Astrocyte (in vitro differentiated cells and primary cell): ENCODE measurements at regions not wholly inside any gene's neighbourhood (a gene's known extent, or its start where the extent isn't known, plus 50 kb on each side); places are given as distances from the start of the nearest gene placed in this dataset.

Source experiments
- EZH2 ChIP-seq: IDR thresholded peaks from 2 replicates; pipeline ENCODE4 v1.6.1; 2012; ENCODE audit warnings: mild to moderate bottlenecking, low read length, inconsistent platforms; ENCODE audit not compliant: insufficient read depth
- TF ChIP-seq, protein P1 (sequence below): IDR thresholded peaks from 2 replicates; pipeline ENCODE4 v1.5.1; 2011; ENCODE audit warnings: low read depth, mild to moderate bottlenecking, inconsistent platforms, low read length, moderate library complexity; ENCODE audit not compliant: insufficient read depth

DNA sequence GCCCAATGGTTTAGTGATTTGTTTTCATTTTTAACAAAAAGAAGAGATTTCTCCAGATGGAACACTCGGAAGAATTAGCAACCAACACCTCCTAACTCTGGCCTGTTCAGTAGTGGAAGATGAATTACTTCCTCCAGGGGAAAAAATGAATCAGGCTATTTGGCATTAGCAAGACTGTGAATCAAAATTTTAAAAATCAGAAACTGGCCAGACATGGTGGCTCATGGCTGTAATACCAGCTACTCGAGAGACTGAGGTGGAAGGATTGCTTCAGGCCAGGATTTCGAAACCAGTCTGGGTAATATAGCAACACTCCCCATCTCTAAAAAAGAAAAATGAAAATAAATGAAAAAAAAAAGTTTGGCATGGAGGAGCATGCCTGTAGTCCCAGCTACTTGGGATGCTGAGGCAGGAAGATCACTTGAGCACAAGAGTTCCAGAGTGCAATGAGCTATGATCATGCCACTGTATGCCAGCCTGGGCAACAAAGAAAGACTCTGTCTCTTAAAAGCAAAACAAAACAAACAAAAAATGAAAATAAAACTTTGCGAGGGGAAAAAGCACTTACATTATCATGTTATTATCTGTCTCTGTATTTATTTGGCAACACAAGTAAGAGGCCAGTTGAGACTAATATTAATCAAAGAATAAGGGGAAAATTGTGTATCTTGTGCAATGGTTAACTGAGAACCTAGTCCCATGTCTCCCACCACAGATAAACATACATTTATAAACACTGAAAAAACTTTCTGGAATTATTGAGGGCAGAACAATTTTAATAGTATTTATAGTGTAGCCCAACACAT, 796.3 kb upstream of the ANO3 start:
- TF ChIP-seq, protein P1, sequence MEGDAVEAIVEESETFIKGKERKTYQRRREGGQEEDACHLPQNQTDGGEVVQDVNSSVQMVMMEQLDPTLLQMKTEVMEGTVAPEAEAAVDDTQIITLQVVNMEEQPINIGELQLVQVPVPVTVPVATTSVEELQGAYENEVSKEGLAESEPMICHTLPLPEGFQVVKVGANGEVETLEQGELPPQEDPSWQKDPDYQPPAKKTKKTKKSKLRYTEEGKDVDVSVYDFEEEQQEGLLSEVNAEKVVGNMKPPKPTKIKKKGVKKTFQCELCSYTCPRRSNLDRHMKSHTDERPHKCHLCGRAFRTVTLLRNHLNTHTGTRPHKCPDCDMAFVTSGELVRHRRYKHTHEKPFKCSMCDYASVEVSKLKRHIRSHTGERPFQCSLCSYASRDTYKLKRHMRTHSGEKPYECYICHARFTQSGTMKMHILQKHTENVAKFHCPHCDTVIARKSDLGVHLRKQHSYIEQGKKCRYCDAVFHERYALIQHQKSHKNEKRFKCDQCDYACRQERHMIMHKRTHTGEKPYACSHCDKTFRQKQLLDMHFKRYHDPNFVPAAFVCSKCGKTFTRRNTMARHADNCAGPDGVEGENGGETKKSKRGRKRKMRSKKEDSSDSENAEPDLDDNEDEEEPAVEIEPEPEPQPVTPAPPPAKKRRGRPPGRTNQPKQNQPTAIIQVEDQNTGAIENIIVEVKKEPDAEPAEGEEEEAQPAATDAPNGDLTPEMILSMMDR = no peak
- no peak for TF ChIP-seq EZH2
